ENCODE measurements at regions not wholly inside any gene's neighbourhood (a gene's known extent, or its start where the extent isn't known, plus 50 kb on each side); places are given as distances from the start of the nearest gene placed in this dataset.

DNA sequence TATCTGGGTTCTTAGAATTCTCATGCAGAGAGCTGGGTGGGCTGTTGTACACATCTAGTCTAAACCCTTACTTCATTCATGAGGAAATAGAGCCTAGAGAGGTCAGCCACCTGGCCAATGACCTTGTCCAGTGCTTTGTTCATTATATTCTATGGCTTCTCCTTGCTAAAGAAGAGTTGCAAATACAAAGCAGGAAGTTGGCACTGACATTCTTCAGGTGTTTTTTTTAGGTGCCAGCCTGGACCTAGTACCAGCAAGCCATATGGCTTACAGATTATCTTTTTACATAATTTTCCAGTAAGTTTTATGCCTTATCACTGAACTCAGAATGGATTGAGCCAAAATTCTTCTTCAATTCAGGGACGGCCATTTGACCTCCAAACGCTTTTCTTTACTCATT lies 54.7 kb upstream of the PGM2 start:
- H3K4me3 ChIP-seq (ENCODE audit: low read depth, low read length), result no peak overlapping the region
- DNase-seq (ENCODE audit: low read depth), result no peak
- TF ChIP-seq, protein P1, sequence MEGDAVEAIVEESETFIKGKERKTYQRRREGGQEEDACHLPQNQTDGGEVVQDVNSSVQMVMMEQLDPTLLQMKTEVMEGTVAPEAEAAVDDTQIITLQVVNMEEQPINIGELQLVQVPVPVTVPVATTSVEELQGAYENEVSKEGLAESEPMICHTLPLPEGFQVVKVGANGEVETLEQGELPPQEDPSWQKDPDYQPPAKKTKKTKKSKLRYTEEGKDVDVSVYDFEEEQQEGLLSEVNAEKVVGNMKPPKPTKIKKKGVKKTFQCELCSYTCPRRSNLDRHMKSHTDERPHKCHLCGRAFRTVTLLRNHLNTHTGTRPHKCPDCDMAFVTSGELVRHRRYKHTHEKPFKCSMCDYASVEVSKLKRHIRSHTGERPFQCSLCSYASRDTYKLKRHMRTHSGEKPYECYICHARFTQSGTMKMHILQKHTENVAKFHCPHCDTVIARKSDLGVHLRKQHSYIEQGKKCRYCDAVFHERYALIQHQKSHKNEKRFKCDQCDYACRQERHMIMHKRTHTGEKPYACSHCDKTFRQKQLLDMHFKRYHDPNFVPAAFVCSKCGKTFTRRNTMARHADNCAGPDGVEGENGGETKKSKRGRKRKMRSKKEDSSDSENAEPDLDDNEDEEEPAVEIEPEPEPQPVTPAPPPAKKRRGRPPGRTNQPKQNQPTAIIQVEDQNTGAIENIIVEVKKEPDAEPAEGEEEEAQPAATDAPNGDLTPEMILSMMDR (conservative IDR thresholded peaks at IDR 0.05; ENCODE audit: low read depth, low read length), result no peak

- H3K4me3 ChIP-seq (ENCODE audit: low read depth, low read length), result no peak overlapping the region
- peak; percentile 73 for DNase-seq (ENCODE audit: low read depth)
- TF ChIP-seq, protein P1 (conservative IDR thresholded peaks at IDR 0.05; ENCODE audit: low read depth, low read length), result no peak
These were observed 56.5 kb upstream of the PGM2 start for GRCh38 chr4:37770016-37770415.

GRCh38 chr4:37769391-37769989 lies 57.0 kb upstream of the PGM2 start:
- DNase-seq (ENCODE audit: low read depth), result no peak
- no peak overlapping the region for H3K4me3 ChIP-seq (ENCODE audit: low read depth, low read length)
- TF ChIP-seq, protein P1 (conservative IDR thresholded peaks at IDR 0.05; ENCODE audit: low read depth, low read length), result no peak

- peak; percentile 82 for DNase-seq (ENCODE audit: low read depth)
- no peak overlapping the region for H3K4me3 ChIP-seq (ENCODE audit: low read depth, low read length)
- TF ChIP-seq, protein P1 (conservative IDR thresholded peaks at IDR 0.05; ENCODE audit: low read depth, low read length), result no peak
These were observed 58.9 kb upstream of the PGM2 start for GRCh38 chr4:37767546-37767945.

GRCh38 chr4:37767019-37767418 lies 59.5 kb upstream of the PGM2 start:
- no peak for DNase-seq (ENCODE audit: low read depth)
- TF ChIP-seq, protein P1 (conservative IDR thresholded peaks at IDR 0.05; ENCODE audit: low read depth, low read length), result no peak
- H3K4me3 ChIP-seq (ENCODE audit: low read depth, low read length), result no peak overlapping the region

- H3K4me3 ChIP-seq (ENCODE audit: low read depth, low read length), result no peak overlapping the region
- TF ChIP-seq, protein P1 (conservative IDR thresholded peaks at IDR 0.05; ENCODE audit: low read depth, low read length), result no peak
- DNase-seq (ENCODE audit: low read depth), result no peak
These were observed 60.7 kb upstream of the PGM2 start for GRCh38 chr4:37765741-37766140.

DNA sequence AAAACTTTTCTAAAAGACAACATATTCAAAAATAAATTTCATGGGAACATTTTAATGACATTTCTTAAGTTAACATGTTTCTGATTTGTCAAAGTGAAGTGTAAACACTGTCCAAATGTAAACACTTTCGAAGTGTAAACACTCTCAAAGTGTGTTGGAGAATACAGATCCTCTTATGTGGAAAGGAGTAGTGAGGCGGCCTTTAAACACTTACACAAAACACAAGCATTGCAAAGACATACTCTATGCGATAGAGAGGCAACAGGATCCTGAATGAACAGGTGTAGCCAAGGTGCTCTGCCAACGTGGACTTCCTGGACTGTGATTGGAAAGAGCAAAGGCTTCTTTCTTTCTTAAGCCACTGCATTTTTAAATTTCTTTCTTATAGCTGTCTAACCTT lies 62.7 kb upstream of the PGM2 start:
- H3K4me3 ChIP-seq (ENCODE audit: low read depth, low read length), result no peak overlapping the region
- TF ChIP-seq, protein P1 (conservative IDR thresholded peaks at IDR 0.05; ENCODE audit: low read depth, low read length), result no peak
- no peak for DNase-seq (ENCODE audit: low read depth)

Measured in choroid plexus epithelial cell (primary cell).